ENCODE measurements at regions not wholly inside any gene's neighbourhood (a gene's known extent, or its start where the extent isn't known, plus 50 kb on each side); places are given as distances from the start of the nearest gene placed in this dataset.
"Not testable (repeated sequence)": the region's sequence is repeated elsewhere in the genome, so short reads cannot be mapped to it uniquely, and the experiment has no call there.

DNA sequence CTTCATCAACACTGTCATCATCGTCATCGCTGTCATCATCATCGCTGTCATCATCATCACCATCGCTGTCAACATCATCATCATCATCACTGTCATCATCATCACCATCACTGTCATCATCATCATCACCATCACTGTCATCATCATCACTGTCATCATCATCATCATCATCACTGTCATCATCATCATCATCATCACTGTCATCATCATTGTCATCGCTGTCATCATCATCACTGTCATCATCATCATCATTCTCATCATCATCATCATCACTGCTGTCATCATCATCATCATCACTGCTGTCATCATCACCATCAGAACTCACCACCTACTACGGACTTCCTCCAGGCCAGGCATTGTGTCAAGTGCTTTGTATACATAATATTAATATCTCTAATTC, 160.6 kb downstream of the AIPL1 start:
- Mint-ChIP-seq H3K27me3 (no peaks in the 10 kb centered on the region), H3K4me1 (no peaks in the 10 kb centered on the region), H3K27ac (no peak overlapping the region), H3K36me3 (ENCODE audit: low read depth) (no peaks in the 10 kb centered on the region), H3K4me3 (no peak overlapping the region), H3K9me3 (no peaks in the 10 kb centered on the region)
- DNase-seq, result no peak
- ChIA-PET POLR2A (no interaction called here), CTCF (no interaction called here)

DNA sequence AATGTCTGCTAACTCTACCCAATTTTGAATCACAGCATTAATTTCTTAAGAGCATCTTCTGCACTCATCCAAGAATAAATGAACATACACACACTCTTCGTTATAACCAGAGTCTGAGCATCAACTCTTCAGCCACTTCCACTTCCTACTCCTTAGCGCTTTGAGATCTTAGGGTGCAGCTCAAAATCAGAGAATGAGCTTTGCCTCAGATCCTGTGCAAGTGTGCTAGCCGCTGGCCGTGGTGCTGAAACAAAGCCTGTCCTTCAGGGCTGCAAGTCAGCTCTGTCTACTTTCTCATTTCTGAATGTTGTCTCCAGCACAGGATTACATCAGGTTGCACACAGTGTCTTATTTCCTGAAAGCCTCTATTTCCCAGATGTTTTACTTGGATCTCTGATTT, 165.4 kb downstream of the AIPL1 start:
- Mint-ChIP-seq H3K4me3 (no peak overlapping the region), H3K4me1 (no peaks in the 10 kb centered on the region), H3K27me3 (no peaks in the 10 kb centered on the region), H3K27ac (no peak overlapping the region), H3K36me3 (ENCODE audit: low read depth) (no peaks in the 10 kb centered on the region), H3K9me3 (no peaks in the 10 kb centered on the region)
- ChIA-PET POLR2A (no interaction called here), CTCF (interaction anchor here (0.7 kb wide), 1 partner anchor 10 kb away, joined by 3 read pairs; no protein-coding TSS in a partner anchor)
- peak; percentile 53 for DNase-seq

DNA sequence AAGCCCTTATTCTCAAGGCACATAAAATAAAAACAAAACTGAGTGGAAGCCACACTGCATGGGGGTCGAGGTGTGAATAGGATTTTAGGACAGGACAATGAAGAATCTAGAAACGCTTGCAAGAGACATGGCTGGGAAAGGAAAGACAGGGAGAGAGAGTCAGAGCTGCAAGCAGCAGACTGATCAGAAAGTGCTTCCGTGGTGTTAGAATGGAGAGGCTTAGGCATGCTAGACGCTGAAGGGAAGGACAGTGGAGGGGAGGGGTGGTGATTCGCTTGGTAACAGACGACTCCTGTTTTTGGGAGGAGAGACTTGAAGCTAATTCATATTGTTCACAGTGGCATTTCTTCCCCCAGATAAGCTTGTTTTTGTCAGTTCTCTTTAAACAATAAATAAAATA, 173.5 kb downstream of the AIPL1 start:
- ChIA-PET POLR2A (no interaction called here), CTCF (no interaction called here)
- no peaks in the 10 kb centered on the region for H3K36me3 Mint-ChIP-seq (ENCODE audit: low read depth)
- no peak overlapping the region for H3K27ac Mint-ChIP-seq
- no peak for DNase-seq
- H3K4me3 Mint-ChIP-seq, result no peak overlapping the region
- H3K4me1 Mint-ChIP-seq, result no peaks in the 10 kb centered on the region
- no peaks in the 10 kb centered on the region for H3K9me3 Mint-ChIP-seq
- no peaks in the 10 kb centered on the region for H3K27me3 Mint-ChIP-seq

DNA sequence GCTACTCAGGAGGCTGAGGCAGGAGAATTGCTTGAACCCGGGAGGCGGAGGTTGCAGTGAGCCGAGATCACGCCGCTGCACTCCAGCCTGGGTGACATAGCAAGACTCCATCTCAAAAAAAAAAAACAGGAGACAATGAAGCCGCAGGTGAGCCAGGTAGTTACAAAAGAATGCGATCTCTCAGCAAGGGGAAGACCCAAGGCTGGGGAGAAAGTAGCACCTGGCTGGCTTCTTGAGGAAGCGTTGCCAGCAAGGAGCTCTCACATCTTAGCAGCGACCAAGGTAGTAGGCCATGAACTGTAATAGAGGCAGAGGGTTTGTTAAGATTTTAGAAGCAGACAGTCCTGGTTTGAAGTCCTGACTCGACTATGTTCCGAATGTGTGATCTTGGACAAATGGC, 175.0 kb downstream of the AIPL1 start:
- Mint-ChIP-seq H3K36me3 (ENCODE audit: low read depth) (no peaks in the 10 kb centered on the region), H3K4me1 (no peaks in the 10 kb centered on the region), H3K27ac (no peak overlapping the region), H3K4me3 (no peak overlapping the region), H3K9me3 (no peaks in the 10 kb centered on the region), H3K27me3 (no peaks in the 10 kb centered on the region)
- no peak for DNase-seq
- ChIA-PET POLR2A (no interaction called here), CTCF (no interaction called here)

DNA sequence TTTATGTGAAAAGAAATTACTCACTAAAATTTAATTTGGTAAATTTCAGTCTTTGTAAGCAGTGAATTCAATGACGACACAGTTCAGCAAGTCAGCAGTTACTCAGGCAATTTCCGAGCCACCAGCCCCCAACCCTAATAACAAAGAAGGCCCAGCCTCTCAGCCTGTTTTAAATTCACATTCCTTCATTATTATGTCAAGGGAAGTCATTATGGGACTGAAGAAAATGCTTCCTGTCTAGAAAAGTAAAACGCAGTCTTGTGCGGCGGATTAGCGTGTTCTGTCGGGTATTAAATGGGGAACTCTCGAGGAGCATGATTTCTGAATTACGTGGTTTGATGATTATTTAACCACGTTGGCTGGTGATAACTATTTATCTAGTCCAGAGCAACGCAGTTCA, 177.6 kb downstream of the AIPL1 start:
- no peak overlapping the region for H3K27ac Mint-ChIP-seq
- no peaks in the 10 kb centered on the region for H3K9me3 Mint-ChIP-seq
- no peaks in the 10 kb centered on the region for H3K36me3 Mint-ChIP-seq (ENCODE audit: low read depth)
- no peaks in the 10 kb centered on the region for H3K4me1 Mint-ChIP-seq
- H3K4me3 Mint-ChIP-seq, result no peak overlapping the region
- H3K27me3 Mint-ChIP-seq, result no peaks in the 10 kb centered on the region
- ChIA-PET POLR2A (no interaction called here), CTCF (no interaction called here)
- DNase-seq, result no peak

DNA sequence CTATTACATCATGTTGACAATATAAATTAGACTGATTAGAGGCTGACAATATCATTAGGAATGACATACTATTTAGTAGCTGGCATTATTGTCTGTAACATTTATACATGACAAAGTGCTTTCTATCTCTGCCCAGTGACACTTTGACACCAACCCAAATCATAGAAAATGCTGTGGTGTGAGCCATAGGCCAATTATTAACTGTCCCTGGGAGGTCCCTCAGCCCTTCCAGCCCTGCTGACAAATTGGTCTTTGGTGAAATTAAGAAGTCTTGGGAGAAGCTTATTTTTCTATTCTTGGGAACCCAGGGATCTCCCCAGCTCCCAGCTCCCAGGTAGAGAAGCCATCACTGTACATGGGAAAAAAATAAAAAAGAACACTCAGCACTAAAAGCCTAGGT, 179.6 kb downstream of the AIPL1 start:
- Mint-ChIP-seq H3K9me3 (no peaks in the 10 kb centered on the region), H3K36me3 (ENCODE audit: low read depth) (no peaks in the 10 kb centered on the region), H3K4me1 (no peaks in the 10 kb centered on the region), H3K4me3 (no peak overlapping the region), H3K27ac (no peak overlapping the region), H3K27me3 (no peaks in the 10 kb centered on the region)
- CTCF ChIA-PET, result no interaction called here
- POLR2A ChIA-PET, result no interaction called here
- no peak for DNase-seq

DNA sequence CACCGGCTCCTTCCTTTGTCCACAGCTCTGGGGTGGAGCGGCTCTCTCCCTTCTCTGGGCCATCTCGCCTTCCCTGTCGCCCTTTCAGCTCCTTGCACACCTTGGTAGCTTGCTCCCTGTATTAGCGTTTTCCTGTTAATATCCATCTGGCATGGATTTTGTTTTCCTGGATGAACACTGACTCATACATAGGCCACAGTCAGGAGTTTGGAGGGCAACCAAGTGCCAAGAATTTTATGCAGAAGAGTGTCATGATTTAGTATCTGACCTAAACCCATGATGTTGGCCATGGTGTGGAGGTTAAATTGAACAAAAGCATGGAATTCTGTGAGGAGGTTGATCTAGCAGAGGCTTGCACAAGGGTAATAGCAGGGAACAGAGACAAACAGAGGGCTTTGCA, 180.9 kb downstream of the AIPL1 start:
- Mint-ChIP-seq H3K27ac (no peak overlapping the region), H3K36me3 (ENCODE audit: low read depth) (no peaks in the 10 kb centered on the region), H3K4me3 (no peak overlapping the region), H3K27me3 (no peaks in the 10 kb centered on the region), H3K9me3 (no peaks in the 10 kb centered on the region), H3K4me1 (no peaks in the 10 kb centered on the region)
- CTCF ChIA-PET, result no interaction called here
- POLR2A ChIA-PET, result no interaction called here
- DNase-seq, result no peak

DNA sequence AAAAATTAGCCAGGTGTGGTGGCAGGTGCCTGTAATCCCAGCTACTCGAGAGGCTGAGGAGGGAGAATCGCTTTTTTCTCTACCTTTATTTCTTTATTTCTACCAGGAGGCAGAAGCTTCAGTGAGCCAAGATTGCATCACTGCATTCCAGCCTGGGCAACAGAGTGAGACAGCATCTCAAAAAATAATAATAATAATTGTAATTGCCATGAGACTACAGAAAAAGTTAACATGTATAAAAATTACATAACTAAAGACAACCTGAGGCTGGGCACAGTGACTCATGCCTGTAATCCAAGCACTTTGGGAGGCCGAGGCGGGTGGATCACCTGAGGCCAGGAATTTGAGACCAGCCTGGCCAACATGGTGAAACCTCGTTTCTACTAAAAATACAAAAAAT, 181.5 kb downstream of the WSCD1 start:
- CTCF ChIA-PET; POLR2A ChIA-PET; H3K4me3 Mint-ChIP-seq; H3K9me3 Mint-ChIP-seq; H3K4me1 Mint-ChIP-seq; H3K27ac Mint-ChIP-seq; H3K27me3 Mint-ChIP-seq; H3K36me3 Mint-ChIP-seq (ENCODE audit: low read depth); DNase-seq: not testable (repeated sequence)

DNA sequence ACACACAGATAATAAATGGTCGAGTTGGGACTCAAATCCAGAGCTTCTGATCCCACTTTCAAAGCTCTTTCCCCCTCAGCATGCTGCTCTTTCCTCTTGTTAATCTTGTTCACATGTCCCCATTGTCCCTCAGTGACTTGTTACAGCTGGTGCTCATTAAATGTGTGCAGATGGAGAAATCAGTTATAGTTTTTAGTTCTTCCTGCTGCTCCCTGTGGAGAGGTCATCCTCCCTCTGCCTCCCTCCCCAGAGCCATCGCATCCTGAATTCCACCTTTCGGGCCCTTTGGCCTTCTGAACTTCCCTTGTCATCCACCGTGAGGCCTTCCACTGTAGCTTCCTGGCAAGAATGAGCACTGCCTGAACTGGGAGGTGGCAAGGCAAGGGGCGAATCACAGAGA, 179.6 kb downstream of the WSCD1 start:
- no peaks in the 10 kb centered on the region for H3K36me3 Mint-ChIP-seq (ENCODE audit: low read depth)
- CTCF ChIA-PET, result no interaction called here
- H3K9me3 Mint-ChIP-seq, result no peaks in the 10 kb centered on the region
- no peak for DNase-seq
- H3K4me3 Mint-ChIP-seq, result no peak overlapping the region
- no peaks in the 10 kb centered on the region for H3K4me1 Mint-ChIP-seq
- H3K27me3 Mint-ChIP-seq, result no peaks in the 10 kb centered on the region
- H3K27ac Mint-ChIP-seq, result no peak overlapping the region
- POLR2A ChIA-PET, result no interaction called here

DNA sequence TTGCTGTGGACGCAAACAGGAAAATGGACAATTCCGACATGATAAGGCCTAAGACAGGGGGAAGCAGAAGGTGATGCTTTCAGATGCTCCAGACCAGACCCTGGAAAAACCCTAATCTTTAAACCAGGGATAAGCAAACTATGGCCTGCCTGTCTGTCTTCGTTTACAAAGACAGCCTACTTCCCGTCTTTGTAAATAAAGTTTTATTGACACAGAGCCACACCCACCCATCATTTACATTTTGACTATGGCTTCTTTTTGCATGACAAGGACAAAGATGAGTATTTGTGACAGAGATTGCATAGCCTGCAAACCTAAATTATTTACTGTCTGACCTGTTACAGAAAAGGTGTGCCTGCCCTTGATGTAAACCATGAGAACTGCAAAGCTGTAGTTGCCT, 177.9 kb downstream of the WSCD1 start:
- Mint-ChIP-seq H3K36me3 (ENCODE audit: low read depth) (no peaks in the 10 kb centered on the region), H3K4me3 (no peak overlapping the region), H3K4me1 (no peaks in the 10 kb centered on the region), H3K27ac (no peak overlapping the region), H3K9me3 (no peaks in the 10 kb centered on the region), H3K27me3 (no peaks in the 10 kb centered on the region)
- DNase-seq, result no peak
- POLR2A ChIA-PET, result no interaction called here
- CTCF ChIA-PET, result no interaction called here

DNA sequence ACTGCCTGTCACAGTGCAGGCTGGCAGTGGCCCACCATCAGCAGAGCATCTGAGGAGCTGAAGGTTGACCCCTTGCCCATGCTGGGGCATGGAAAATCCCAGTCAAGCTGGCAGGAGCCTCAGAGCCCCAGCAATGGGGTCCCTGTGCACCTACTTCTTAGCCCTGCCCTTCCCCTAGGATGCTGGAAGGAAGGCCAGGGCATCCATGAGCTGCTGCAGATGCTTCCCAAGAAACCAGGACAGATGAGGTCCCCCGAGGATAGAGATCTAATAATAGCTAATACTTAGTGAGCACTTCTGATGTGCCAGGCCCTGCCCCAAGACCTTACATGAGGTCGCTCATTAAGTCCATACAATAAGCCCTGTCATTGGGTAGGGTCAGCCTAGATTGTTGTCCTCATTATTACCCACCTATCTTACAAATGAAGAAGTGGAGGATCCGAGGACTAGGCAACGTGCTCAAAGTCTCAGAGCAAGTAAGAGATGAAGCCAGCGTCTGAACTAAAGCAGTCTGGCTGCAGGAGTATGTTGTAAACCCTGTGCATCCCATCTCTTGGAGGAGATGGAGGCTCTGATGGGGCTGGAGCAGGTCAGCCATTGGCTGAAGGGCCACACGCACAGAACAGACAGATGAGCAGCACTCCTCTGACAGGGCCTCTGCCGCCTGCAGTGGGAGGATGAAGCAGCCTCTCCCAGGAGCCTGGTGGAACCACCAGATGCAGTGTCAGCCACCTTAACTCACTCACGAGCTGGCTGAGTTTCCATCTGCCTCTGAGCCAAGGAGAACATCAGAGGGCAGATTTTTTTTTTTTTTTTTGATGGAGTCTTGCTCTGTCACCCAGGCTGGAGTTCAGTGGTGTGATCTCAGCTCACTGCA, 175.4 kb downstream of the WSCD1 start:
- Mint-ChIP-seq H3K9me3 (no peaks in the 10 kb centered on the region), H3K27ac (no peak overlapping the region), H3K4me1 (no peaks in the 10 kb centered on the region), H3K36me3 (ENCODE audit: low read depth) (no peaks in the 10 kb centered on the region), H3K27me3 (peaks cover 1% of the 10 kb centered on the region), H3K4me3 (no peak overlapping the region)
- no peak for DNase-seq
- ChIA-PET CTCF (no interaction called here), POLR2A (interaction anchor here (0.7 kb wide), 1 partner anchor 166 kb away, joined by 4 read pairs; no protein-coding TSS in a partner anchor)

DNA sequence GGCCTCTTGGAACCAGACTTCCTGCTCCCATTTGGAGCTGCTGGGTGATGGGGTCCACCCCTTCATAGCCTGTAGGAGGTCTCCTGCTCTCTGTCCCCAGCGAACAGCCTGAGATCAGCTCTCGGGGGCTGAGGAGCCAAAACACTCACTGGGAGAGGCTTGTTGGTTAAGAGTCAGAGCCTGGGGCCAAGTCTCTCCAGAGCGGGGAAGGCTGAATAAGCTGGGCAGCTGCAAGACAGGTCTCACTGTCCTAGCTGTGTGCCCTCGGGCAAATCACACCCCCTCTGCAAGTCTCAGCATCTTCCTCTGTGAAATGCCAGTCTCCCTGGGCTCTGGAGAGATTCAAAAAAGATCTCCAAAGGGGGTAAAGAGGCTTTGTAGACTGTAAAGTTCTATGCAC, 174.6 kb downstream of the WSCD1 start:
- Mint-ChIP-seq H3K4me1 (no peaks in the 10 kb centered on the region), H3K9me3 (no peaks in the 10 kb centered on the region), H3K36me3 (ENCODE audit: low read depth) (no peaks in the 10 kb centered on the region), H3K27ac (no peak overlapping the region), H3K4me3 (no peak overlapping the region), H3K27me3 (peaks cover 8% of the 10 kb centered on the region)
- ChIA-PET CTCF (no interaction called here), POLR2A (no interaction called here)
- DNase-seq, result no peak

DNA sequence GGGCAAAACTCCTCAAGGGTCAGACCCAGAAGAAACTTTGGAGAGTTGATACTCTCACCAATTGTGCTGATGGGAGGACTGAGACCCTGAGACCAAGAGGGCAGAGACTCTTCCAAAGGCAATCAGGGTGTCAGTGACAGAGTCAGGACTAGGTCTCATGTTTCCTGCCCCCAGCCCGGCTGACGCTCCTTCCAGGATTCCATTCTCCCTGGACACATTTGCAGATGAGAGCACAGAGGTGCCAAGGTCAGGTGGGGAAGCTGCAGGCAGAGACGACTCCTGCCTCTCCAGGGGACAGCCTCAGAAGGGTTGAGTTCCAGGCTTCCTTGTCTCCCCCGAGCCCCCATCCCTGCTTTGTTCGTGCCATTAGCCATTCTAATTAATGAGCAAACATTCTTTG, 174.1 kb downstream of the WSCD1 start:
- no peaks in the 10 kb centered on the region for H3K4me1 Mint-ChIP-seq
- peaks cover 8% of the 10 kb centered on the region for H3K27me3 Mint-ChIP-seq
- DNase-seq, result no peak
- POLR2A ChIA-PET, result no interaction called here
- no peak overlapping the region for H3K27ac Mint-ChIP-seq
- CTCF ChIA-PET, result no interaction called here
- no peak overlapping the region for H3K4me3 Mint-ChIP-seq
- H3K9me3 Mint-ChIP-seq, result no peaks in the 10 kb centered on the region
- H3K36me3 Mint-ChIP-seq (ENCODE audit: low read depth), result no peaks in the 10 kb centered on the region

DNA sequence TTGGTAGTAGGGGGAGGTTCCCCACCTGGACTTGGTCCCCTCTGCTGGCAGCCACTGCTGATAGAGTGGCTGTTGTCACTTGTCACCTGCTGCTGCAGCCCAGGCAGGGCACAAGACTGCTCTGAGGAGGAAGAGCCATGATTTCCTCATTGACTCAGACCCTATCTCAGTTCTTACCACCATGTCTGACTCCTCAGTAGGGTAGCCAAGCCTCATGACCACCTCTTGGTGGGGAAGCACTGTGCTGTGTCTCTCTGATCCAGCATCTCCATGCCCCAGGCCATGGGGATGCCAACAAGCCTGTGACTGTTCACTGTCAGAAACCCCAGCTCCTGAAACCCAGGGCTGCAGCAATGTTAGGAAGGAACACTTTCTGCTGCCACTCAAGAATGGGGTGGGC, 173.0 kb downstream of the WSCD1 start:
- POLR2A ChIA-PET, result no interaction called here
- DNase-seq, result no peak
- Mint-ChIP-seq H3K27ac (no peak overlapping the region), H3K36me3 (ENCODE audit: low read depth) (no peaks in the 10 kb centered on the region), H3K4me3 (no peak overlapping the region), H3K27me3 (peaks cover 8% of the 10 kb centered on the region), H3K4me1 (no peaks in the 10 kb centered on the region), H3K9me3 (no peaks in the 10 kb centered on the region)
- CTCF ChIA-PET, result no interaction called here
